DND-41 (cell line): ENCODE measurements at regions not wholly inside any gene's neighbourhood (a gene's known extent, or its start where the extent isn't known, plus 50 kb on each side); places are given as distances from the start of the nearest gene placed in this dataset.

Experiments
- EZH2 ChIP-seq: IDR thresholded peaks from 3 replicates; pipeline ENCODE4 v1.6.1; 2012; ENCODE audit warnings: borderline replicate concordance, low read depth, mild to moderate bottlenecking, moderate library complexity, low read length, inconsistent platforms; ENCODE audit not compliant: severe bottlenecking
- TF ChIP-seq, protein P1 (sequence below): IDR thresholded peaks from 2 replicates; pipeline ENCODE4 v1.5.1; 2012; ENCODE audit warnings: borderline replicate concordance, low read length, moderate library complexity, mild to moderate bottlenecking; ENCODE audit not compliant: poor library complexity, severe bottlenecking; ENCODE audit errors: extremely low read depth

GRCh38 chr1:242839101-242839500 is 314.6 kb upstream of the PLD5 start:
- TF ChIP-seq, protein P1, sequence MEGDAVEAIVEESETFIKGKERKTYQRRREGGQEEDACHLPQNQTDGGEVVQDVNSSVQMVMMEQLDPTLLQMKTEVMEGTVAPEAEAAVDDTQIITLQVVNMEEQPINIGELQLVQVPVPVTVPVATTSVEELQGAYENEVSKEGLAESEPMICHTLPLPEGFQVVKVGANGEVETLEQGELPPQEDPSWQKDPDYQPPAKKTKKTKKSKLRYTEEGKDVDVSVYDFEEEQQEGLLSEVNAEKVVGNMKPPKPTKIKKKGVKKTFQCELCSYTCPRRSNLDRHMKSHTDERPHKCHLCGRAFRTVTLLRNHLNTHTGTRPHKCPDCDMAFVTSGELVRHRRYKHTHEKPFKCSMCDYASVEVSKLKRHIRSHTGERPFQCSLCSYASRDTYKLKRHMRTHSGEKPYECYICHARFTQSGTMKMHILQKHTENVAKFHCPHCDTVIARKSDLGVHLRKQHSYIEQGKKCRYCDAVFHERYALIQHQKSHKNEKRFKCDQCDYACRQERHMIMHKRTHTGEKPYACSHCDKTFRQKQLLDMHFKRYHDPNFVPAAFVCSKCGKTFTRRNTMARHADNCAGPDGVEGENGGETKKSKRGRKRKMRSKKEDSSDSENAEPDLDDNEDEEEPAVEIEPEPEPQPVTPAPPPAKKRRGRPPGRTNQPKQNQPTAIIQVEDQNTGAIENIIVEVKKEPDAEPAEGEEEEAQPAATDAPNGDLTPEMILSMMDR = no peak
- TF ChIP-seq EZH2 = no peak
